Peyer's patch (tissue), 4 donors: ENCODE measurements at regions not wholly inside any gene's neighbourhood (a gene's known extent, or its start where the extent isn't known, plus 50 kb on each side); places are given as distances from the start of the nearest gene placed in this dataset.

ENCODE experiments used
- CTCF ChIP-seq, 6 experiments: fragments of 450-650 bp in 4 of 6; fragments of 200-600 bp in 2 of 6; sonication (generic) in 1 of 6; IDR thresholded peaks; one replicate each; pipeline ENCODE4 v1.5.1; 2017 to 2019; ENCODE audit warnings: antibody characterized with exemption in 6 of 6, mild to moderate bottlenecking in 3 of 6, moderate library complexity in 1 of 6
- POLR2A ChIP-seq, 2 donors: fragments of 450-650 bp; IDR thresholded peaks; one replicate each; pipeline ENCODE4 v1.5.1; 2017; ENCODE audit warnings: antibody characterized with exemption in 2 of 2, mild to moderate bottlenecking in 2 of 2, moderate library complexity in 2 of 2

GRCh38 chr6:3542032-3542640 is 85.3 kb upstream of the SLC22A23 start:
- peak in 2 of 6 experiments; percentile 18 to 33 for TF ChIP-seq CTCF (IDR thresholded peaks at IDR 0.05)
- TF ChIP-seq POLR2A (IDR thresholded peaks at IDR 0.05) = no peak
